ENCODE measurements at regions not wholly inside any gene's neighbourhood (a gene's known extent, or its start where the extent isn't known, plus 50 kb on each side); places are given as distances from the start of the nearest gene placed in this dataset.

- Histone ChIP-seq H3F3A (ENCODE audit: insufficient read depth) (peaks cover 1% of the 10 kb centered on the region; the same call in 1 of the 2 replicates), H3K27ac (no peak overlapping the region), H3K9me2 (ENCODE audit: insufficient read depth) (no peaks in the 10 kb centered on the region), H2AFZ (no peak overlapping the region), H3K4me2 (ENCODE audit: unreplicated experiment) (no peak overlapping the region), H3K4me3 (no peak overlapping the region), H3K9me3 (ENCODE audit: low read depth) (no peaks in the 10 kb centered on the region), H3K36me3 (ENCODE audit: low read depth) (no peaks in the 10 kb centered on the region), H3K4me1 (ENCODE audit: insufficient read depth) (peaks cover 28% of the 10 kb centered on the region), H3K9ac (no peak overlapping the region), H3K79me2 (ENCODE audit: insufficient read depth) (no peaks in the 10 kb centered on the region), H4K20me1 (ENCODE audit: insufficient read depth) (no peaks in the 10 kb centered on the region), H3K27me3 (replicated peaks; ENCODE audit: insufficient read depth) (no peaks in the 10 kb centered on the region)
- 47 to 49% methylated on average over 2 of the region's 2 CpGs for WGBS, 2 experiments (ENCODE audit: low coverage in 1 of 2, low lambda C conversion rate in 2 of 2, missing lambda C conversion rate in 2 of 2)
- no peak for DNase-seq
- TF ChIP-seq EZH2phosphoT487 (IDR thresholded peaks at IDR 0.05; ENCODE audit: insufficient read depth, low read depth) (no peak), EZH2 (IDR thresholded peaks at IDR 0.05; ENCODE audit: insufficient read depth, poor library complexity, severe bottlenecking) (no peak)
- in situ Hi-C loops (cut with MboI), result no loop called here
Observed at GRCh38 chr5:33067291-33067690, 356.2 kb downstream of the NPR3 start.

- no peak overlapping the region for H3K9ac ChIP-seq
- peak; percentile 47 for DNase-seq
- H3F3A ChIP-seq (ENCODE audit: insufficient read depth), result peaks cover 15% of the 10 kb centered on the region
- H3K4me1 ChIP-seq (ENCODE audit: insufficient read depth), result peaks cover 41% of the 10 kb centered on the region
- H4K20me1 ChIP-seq (ENCODE audit: insufficient read depth), result no peaks in the 10 kb centered on the region
- H3K27me3 ChIP-seq (replicated peaks; ENCODE audit: insufficient read depth), result no peaks in the 10 kb centered on the region
- H3K4me2 ChIP-seq (ENCODE audit: unreplicated experiment), result no peak overlapping the region
- H3K79me2 ChIP-seq (ENCODE audit: insufficient read depth), result no peaks in the 10 kb centered on the region
- H3K4me3 ChIP-seq, result no peak overlapping the region
- no peaks in the 10 kb centered on the region for H3K36me3 ChIP-seq (ENCODE audit: low read depth)
- no peak overlapping the region for H3K27ac ChIP-seq
- no peaks in the 10 kb centered on the region for H3K9me2 ChIP-seq (ENCODE audit: insufficient read depth)
- no peaks in the 10 kb centered on the region for H3K9me3 ChIP-seq (ENCODE audit: low read depth)
- 11 to 16% methylated on average over 1 of the region's 1 CpG for WGBS, 2 experiments (ENCODE audit: low coverage in 1 of 2, low lambda C conversion rate in 2 of 2, missing lambda C conversion rate in 2 of 2)
- H2AFZ ChIP-seq, result no peak overlapping the region
- TF ChIP-seq EZH2 (IDR thresholded peaks at IDR 0.05; ENCODE audit: insufficient read depth, poor library complexity, severe bottlenecking) (no peak), EZH2phosphoT487 (IDR thresholded peaks at IDR 0.05; ENCODE audit: insufficient read depth, low read depth) (no peak)
- in situ Hi-C loops (cut with MboI), result no loop called here
Observed at GRCh38 chr5:33068786-33069185, 357.7 kb downstream of the NPR3 start.

GRCh38 chr5:33072296-33072695, 361.2 kb downstream of the NPR3 start:
- no peaks in the 10 kb centered on the region for H4K20me1 ChIP-seq (ENCODE audit: insufficient read depth)
- H2AFZ ChIP-seq, result no peak overlapping the region
- TF ChIP-seq EZH2phosphoT487 (IDR thresholded peaks at IDR 0.05; ENCODE audit: insufficient read depth, low read depth) (no peak), EZH2 (IDR thresholded peaks at IDR 0.05; ENCODE audit: insufficient read depth, poor library complexity, severe bottlenecking) (no peak)
- in situ Hi-C loops (cut with MboI), result no loop called here
- no peaks in the 10 kb centered on the region for H3K79me2 ChIP-seq (ENCODE audit: insufficient read depth)
- H3K9me3 ChIP-seq (ENCODE audit: low read depth), result no peaks in the 10 kb centered on the region
- H3K36me3 ChIP-seq (ENCODE audit: low read depth), result no peaks in the 10 kb centered on the region
- DNase-seq, result peak; percentile 56
- H3K27ac ChIP-seq, result no peak overlapping the region
- WGBS, 2 experiments (ENCODE audit: low coverage in 1 of 2, low lambda C conversion rate in 2 of 2, missing lambda C conversion rate in 2 of 2), result 39 to 42% methylated on average over 4 of the region's 4 CpGs
- peaks cover 65% of the 10 kb centered on the region for H3K4me1 ChIP-seq (ENCODE audit: insufficient read depth)
- H3K9ac ChIP-seq, result no peak overlapping the region
- H3K4me3 ChIP-seq, result no peak overlapping the region
- H3K27me3 ChIP-seq (replicated peaks; ENCODE audit: insufficient read depth), result no peaks in the 10 kb centered on the region
- no peaks in the 10 kb centered on the region for H3K9me2 ChIP-seq (ENCODE audit: insufficient read depth)
- no peak overlapping the region for H3K4me2 ChIP-seq (ENCODE audit: unreplicated experiment)
- peaks cover 30% of the 10 kb centered on the region for H3F3A ChIP-seq (ENCODE audit: insufficient read depth)

GRCh38 chr5:33072726-33073125, 361.6 kb downstream of the NPR3 start:
- Histone ChIP-seq H3K36me3 (ENCODE audit: low read depth) (no peaks in the 10 kb centered on the region), H4K20me1 (ENCODE audit: insufficient read depth) (no peaks in the 10 kb centered on the region), H3K4me2 (ENCODE audit: unreplicated experiment) (no peak overlapping the region), H3K4me3 (no peak overlapping the region), H2AFZ (no peak overlapping the region), H3K4me1 (ENCODE audit: insufficient read depth) (peaks cover 65% of the 10 kb centered on the region), H3K79me2 (ENCODE audit: insufficient read depth) (no peaks in the 10 kb centered on the region), H3K27ac (no peak overlapping the region), H3K9me2 (ENCODE audit: insufficient read depth) (no peaks in the 10 kb centered on the region), H3K9ac (no peak overlapping the region), H3F3A (ENCODE audit: insufficient read depth) (peaks cover 30% of the 10 kb centered on the region), H3K27me3 (replicated peaks; ENCODE audit: insufficient read depth) (no peaks in the 10 kb centered on the region), H3K9me3 (ENCODE audit: low read depth) (no peaks in the 10 kb centered on the region)
- peak; percentile 24 for DNase-seq
- no peak for TF ChIP-seq EZH2phosphoT487 (IDR thresholded peaks at IDR 0.05; ENCODE audit: insufficient read depth, low read depth)
- TF ChIP-seq EZH2 (IDR thresholded peaks at IDR 0.05; ENCODE audit: insufficient read depth, poor library complexity, severe bottlenecking), result no peak
- 83% methylated on average over 2 of the region's 2 CpGs for WGBS, 2 experiments (ENCODE audit: low coverage in 1 of 2, low lambda C conversion rate in 2 of 2, missing lambda C conversion rate in 2 of 2)
- in situ Hi-C loops (cut with MboI), result no loop called here

GRCh38 chr5:33073881-33074327, 362.8 kb downstream of the NPR3 start:
- peak; percentile 7 for DNase-seq
- H3K27me3 ChIP-seq (replicated peaks; ENCODE audit: insufficient read depth), result no peaks in the 10 kb centered on the region
- no peak overlapping the region for H2AFZ ChIP-seq
- 81 to 86% methylated on average over 3 of the region's 3 CpGs for WGBS, 2 experiments (ENCODE audit: low coverage in 1 of 2, low lambda C conversion rate in 2 of 2, missing lambda C conversion rate in 2 of 2)
- H3K9me2 ChIP-seq (ENCODE audit: insufficient read depth), result no peaks in the 10 kb centered on the region
- peaks cover 59% of the 10 kb centered on the region for H3K4me1 ChIP-seq (ENCODE audit: insufficient read depth)
- TF ChIP-seq EZH2 (IDR thresholded peaks at IDR 0.05; ENCODE audit: insufficient read depth, poor library complexity, severe bottlenecking) (no peak), EZH2phosphoT487 (IDR thresholded peaks at IDR 0.05; ENCODE audit: insufficient read depth, low read depth) (no peak)
- peak overlapping the region; percentile 29; the same call in 1 of the 2 replicates for H3K27ac ChIP-seq
- H3K9ac ChIP-seq, result no peak overlapping the region
- H3F3A ChIP-seq (ENCODE audit: insufficient read depth), result peaks cover 30% of the 10 kb centered on the region
- H3K4me3 ChIP-seq, result no peak overlapping the region
- no peaks in the 10 kb centered on the region for H3K79me2 ChIP-seq (ENCODE audit: insufficient read depth)
- H3K9me3 ChIP-seq (ENCODE audit: low read depth), result no peaks in the 10 kb centered on the region
- no peaks in the 10 kb centered on the region for H4K20me1 ChIP-seq (ENCODE audit: insufficient read depth)
- in situ Hi-C loops (cut with MboI), result no loop called here
- no peaks in the 10 kb centered on the region for H3K36me3 ChIP-seq (ENCODE audit: low read depth)
- H3K4me2 ChIP-seq (ENCODE audit: unreplicated experiment), result no peak overlapping the region
